ENCODE measurements at regions not wholly inside any gene's neighbourhood (a gene's known extent, or its start where the extent isn't known, plus 50 kb on each side); places are given as distances from the start of the nearest gene placed in this dataset.
"Not testable (repeated sequence)": the region's sequence is repeated elsewhere in the genome, so short reads cannot be mapped to it uniquely, and the experiment has no call there.

DNA sequence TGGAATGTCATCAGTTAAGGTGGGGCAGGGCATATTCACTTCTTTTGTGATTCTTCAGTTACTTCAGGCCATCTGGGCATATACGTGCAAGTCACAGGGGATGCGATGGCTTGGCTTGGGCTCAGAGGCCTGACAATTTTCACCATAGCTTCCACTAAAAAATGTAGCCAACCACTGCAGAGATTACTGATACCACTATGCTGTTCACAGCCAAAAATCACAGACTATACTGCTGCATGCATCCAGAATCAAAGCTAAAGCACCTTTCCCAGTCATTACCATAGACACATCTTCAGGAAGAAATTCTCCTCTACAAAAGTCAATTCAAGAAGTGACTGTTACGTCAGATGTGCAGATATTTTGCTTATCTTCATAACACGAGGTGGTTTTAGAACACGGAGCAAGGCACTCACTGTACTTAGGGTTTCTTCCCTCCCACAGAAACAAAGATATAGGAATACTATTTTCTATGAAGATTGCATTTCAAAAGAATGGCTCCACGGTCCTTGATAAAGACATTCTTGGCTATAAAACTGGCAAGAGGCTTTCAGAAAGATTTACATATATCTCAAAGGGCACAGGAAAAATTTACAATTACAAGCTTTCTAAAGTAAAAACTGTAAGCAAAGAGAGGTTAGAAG is 1556.6 kb upstream of the PRR20A start:
- no peak for DNase-seq

DNA sequence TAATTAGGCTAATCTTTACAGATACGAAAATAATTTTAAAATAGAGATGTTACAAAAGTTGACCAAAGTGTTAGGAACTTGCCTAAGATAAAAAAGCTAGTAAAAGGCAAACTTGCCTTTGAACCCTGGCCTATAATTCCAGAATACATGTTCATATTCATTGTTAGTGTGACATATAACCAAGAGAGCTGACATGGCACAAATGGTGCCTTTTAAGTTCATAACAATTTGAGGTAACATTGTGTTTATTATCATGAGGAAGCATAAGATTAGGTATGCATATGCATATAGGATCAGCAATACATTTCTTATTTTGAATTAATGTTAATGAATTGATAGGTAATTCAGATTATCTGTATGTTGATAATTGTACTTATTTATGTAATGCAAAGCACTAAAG is 1537.9 kb upstream of the PRR20A start:
- DNase-seq: no peak

DNA sequence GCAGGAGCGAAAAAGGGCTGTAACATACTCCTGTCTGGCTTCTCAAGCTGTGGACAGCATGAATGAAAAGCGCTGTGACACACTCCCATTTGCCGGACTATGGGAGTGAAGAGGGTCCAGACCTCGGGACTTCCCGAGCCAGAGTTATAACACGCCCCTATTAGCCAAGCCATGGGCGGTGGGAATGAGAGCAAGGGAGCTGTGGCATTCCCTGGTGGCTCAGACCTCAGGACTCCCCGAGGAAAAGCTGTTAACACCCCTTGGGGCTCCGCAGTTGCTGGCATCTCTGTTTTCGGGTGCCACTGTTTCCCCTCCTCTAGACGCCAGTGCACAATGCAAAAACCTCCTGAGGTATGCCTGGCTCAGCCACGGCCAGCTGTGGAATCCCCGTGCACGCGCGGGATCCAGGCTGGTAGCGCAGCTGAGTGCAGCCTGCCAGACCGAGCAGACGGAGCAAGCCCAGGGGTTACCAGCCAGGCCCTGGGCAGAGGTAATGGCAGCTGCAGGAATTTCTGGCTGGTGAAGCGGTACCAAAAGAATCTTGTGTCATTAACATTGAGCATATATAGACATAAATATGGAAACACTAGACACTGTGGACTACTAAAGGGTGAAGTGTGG is 1534.6 kb upstream of the PRR20A start:
- DNase-seq: no peak

DNA sequence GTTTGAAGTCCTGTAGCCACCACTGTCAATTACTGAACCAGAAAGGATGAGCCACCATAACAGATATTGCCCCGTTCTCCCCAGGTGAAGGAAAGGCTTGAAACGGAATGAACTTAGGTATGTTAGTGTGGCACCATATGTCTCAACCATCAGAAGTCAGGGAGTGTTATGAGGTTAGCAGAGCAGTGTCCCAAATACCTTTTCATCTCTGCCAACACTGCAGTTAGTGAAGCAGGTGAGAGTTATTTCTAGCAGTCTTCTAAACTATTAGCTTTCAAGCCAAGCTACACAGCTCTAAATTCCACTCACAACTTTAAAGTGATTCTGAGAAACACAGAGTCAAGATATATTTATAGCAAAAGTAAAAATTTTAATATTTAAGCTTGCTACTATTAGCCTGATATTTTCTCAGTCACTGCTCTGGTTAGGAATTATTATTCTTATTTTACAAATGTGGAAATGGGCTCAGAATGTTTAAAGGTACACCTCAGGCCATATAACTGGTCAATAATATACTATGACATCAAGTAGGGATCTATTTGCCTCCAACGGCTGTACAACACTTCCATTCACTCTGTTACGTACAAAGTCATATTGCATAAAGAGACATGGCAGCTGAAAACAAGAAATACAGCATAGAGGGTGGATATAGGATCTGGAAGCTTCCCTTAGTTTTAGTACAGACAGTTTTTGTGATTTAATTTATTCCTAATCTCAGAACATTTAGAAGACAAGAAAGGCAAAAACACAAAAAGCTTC is 1527.1 kb upstream of the PRR20A start:
- DNase-seq: no peak

DNA sequence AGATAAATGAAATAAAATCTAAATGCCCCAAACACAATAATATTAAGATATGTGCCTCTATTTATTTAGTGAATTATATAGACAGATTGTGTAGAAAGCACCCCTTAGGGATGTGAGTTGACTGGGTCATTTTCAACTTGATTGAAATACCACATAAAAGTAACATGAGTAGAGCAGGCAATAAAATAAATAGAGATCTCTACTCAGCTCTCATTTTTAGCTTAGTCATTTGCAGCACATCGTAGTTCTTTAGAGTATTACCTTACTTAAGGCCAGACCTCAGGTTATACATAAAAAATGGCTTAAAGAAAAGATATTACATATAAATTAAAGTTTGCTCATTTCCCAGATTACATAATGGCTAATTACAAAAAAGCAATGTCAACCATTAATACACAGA is 1525.6 kb upstream of the PRR20A start:
- DNase-seq: no peak

DNA sequence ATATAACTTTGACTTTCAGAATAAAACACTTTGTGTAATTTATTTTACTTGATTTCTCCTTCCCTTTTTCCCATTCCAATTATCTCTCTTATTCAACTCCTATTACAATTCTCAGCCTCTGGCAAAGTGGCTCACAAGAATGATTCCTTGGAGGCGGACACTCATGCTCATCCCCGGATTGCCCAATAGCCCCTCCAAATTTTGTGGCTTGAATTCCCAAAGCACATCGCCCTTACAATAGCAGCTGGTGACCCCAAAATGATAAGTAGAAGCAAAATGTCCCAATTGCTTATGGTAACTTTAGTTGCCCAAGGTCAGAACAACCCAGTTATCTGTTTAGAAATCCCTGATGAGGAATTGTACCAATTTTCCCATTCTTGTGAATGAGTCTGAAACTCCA is 1523.5 kb upstream of the PRR20A start:
- no peak for DNase-seq

DNA sequence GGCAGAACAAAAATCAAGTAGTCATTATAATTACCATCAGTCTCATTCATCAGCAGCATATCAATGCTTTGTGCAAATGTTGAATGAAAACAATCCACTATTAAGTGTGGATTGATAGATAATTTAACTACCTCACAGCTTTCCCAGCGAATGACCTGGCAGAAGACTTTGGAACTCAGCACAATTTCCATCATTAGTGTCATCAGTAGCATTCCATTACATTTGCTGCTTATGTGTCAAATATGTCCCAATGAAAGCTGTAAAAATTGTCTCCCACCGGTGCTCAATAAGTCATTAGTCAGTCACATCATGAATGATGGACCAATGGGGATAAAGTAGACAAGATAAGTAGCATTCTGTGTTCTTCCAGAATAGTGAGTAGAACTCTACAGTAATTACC is 1513.5 kb upstream of the PRR20A start:
- no peak for DNase-seq

DNA sequence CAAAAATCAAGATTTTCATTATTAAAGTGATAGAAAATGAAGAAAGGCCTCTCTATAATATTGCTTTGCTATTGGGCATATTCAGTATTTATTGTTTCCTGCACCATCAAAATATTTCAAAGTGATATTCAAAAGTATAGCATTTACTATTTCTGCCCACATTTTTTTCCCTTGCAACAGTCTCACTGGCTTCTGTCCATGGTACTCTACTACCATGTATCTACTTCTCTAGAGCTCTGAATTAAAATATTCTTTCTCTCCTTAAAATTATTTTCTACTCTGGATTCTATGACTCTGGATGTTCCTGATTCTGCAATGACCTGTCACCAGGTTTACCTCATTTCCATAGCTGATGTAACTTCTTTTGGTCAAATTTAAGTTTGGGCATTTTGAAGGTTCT is 1508.3 kb upstream of the PRR20A start:
- no peak for DNase-seq

DNA sequence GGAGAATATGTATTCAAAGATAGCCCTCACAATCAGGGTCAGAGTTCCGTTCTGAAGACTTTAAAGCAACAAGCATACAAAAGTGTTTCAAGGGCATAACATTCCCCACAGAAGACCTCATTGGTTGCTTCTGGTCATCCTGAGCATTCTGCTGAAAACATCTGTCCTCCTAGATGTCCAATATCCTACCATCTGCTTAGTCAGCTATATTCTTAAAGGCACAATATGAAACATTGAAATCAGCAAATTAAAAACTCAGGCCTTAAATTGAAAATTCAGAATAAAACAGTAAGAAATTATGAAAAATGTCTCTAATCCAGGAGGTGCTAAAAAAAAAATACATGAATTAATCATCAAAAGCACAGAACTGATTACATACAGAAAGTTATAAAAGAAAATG is 1491.2 kb upstream of the PRR20A start:
- DNase-seq: no peak

DNA sequence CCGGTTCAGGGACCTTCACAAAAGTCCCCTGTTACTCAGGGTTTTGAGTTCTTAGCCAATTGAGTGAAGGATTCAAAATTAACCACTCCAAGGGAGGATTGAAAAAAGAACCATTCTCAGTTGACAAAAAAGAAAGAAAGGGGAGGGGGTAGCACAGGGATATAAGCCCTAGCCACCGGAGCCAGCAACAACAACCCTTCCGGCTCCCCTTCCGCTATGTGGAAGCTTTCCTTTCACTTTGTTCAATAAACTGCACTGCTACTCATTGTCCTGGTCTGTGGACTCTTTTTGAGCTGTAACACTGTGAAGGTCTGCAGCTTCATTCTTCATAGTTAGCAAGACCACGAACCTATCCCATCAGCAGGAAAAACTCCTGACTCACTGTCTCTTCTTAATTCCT is 1488.1 kb upstream of the PRR20A start:
- DNase-seq: no peak

DNA sequence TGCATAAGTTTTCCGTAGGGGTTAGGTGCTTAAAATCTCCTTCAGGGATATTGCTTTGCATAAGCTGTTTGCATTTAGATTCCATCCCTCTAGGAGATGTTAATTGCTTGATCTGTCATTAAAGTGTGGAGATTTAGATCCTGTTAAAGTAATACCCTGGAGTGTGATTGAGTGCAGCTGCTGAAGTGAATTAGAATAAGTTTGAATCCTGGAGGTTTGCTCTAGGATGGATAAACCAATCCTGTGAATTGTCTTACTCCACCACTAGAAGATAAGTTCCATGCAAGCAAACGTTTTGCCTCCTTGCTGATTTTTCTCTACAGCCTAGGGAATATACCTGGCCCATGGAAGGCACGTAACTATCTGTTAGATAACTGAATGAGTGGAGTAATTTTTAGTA is 1487.2 kb upstream of the PRR20A start:
- no peak for DNase-seq

DNA sequence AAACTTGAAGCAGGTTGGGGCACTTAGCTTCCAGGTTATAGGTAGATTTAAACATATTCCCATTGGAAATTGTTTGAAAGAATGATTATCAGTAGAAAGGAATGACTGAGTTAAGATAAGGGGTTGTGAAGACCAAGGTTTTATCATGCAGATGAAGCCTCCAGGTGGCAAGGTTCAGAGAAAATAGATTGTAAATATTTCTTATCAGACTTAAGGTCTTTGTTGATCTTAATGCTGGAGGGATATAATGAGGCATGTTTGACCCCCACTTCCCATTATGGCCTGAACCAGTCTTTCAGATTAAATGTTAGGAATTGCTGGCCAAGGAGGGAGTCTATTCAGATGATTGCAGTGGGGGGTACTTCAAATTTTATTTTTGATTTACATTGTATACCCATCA is 1486.5 kb upstream of the PRR20A start:
- no peak for DNase-seq

DNA sequence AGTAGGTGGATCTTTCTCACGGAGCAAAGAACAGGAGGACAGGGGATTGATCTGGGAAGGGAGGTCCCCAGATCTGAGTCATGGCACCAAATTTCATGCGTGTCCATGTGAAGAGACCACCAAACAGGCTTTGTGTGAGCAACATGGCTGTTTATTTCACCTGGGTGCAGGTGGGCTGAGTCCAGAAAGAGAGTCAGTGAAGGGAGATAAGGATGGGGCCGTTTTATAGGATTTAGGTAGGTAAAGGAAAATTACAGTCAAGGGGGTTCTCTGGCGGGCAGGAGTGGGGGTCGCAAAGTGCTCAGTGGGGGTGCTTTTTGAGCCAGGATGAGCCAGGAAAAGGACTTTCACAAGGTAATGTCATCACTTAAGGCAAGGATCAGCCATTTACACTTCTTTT is 1480.5 kb upstream of the PRR20A start:
- not testable (repeated sequence) for DNase-seq

DNA sequence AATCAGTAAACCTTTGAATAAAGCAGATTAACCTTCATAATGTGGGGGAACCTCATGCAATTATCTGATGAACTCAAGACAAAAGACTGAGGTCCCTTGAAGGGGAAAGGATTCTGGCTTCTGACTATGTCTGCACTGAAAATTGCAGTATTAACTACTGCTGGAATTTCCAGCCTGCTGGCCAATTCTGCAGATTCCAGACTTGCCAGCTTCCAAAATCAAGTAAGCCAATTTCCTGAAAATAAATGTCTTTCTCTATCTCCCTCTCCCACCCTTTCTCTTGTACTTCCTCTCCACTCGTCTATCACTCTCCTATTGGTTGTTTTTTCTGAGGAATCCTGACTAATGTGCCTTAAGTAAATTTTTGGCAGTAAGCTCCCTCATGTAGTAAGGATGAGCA is 1479.9 kb upstream of the PRR20A start:
- DNase-seq: no peak

DNA sequence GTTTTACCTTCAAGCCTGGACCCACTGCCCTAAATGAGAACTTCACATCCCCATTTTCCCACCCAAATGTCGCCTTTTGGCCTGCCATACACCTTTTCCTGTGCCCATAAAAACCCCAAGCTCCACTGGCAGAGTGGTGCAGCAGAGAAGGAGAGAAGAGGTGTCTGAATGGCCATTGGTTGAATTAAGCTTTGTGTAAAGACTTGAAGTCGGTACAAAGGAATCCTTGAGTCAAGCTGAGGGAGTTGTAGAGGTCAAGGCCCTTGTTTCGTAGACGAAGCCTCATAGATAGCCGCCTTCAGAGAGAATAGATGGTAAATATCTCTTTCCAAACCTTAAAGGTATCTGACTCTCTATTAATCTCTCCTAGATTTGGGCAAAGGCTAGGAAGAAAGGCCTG is 1479.2 kb upstream of the PRR20A start:
- DNase-seq: no peak

DNA sequence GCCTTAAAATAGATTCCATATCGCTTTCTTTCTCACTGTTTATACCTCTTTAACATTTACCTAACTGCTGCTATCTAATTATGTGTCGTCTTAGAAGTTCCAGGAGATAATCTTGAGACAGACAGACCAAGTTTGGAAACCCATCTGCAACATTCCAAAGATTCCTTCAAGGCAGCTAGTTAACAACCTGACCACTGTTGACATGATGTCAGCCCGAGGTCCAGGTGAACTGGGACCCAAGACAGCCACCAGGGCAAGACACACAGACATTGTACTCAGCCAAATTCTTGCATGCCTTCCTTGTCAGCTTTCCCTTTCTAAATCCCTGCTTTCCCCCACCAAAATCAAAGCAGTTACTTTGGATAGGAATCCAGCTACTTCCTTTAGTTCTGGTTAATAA is 1476.5 kb upstream of the PRR20A start:
- no peak for DNase-seq

DNA sequence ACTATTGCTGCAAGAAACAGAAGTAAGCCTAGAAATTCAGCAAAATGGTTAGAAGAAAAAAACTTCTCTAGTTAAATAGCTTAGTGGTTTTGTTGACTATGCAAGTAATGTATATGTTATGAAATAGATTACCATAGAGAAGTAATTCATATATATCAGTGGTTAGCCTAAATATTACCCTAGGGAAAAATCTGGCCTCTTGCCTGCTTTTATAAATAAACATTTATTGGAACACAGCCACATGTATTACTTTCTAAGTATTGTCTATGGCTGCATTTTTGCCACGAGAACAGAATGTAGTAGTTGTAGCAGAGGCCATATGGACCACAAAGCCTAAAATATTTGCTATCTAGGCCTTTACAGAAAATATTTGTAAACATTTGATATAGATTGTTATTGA is 1471.7 kb upstream of the PRR20A start:
- no peak for DNase-seq

DNA sequence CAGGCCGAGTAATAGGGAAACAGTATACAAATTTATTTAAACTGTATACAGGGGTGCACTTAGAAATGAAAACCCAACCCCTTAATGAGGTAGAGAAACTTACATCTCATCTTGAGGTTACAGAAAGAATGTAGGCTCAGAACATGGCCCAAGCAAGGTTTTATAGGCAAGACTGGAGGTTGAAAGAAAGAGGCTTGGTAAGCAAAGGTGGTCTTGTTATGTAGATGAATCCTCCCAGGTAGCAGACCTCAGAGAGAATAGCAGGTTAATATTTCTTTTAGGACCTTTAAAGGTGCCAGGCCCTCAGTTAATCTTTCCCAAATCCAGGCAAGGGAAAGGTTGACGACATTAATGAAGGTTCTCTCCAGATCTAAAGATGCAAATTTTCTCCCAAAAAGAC is 1466.8 kb upstream of the PRR20A start:
- DNase-seq: no peak

DNA sequence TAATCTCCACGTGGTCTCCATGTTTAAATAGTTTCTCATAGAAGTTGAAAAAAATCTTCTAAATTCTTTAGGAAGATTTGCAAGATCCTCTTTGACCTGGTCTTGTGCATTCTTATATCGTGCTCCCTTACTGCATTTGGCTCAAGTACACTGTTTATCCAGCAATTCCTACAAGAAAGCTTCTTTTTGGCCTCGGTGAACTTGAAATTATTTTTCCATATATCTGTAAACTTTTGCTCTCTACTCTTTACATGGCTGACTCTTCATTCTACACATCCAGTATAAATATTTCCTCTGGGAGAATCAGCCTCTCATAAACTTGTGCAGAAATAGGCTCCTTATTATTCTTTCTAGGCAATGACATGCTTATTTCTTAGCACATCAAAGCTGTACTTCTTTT is 1457.9 kb upstream of the PRR20A start:
- no peak for DNase-seq

DNA sequence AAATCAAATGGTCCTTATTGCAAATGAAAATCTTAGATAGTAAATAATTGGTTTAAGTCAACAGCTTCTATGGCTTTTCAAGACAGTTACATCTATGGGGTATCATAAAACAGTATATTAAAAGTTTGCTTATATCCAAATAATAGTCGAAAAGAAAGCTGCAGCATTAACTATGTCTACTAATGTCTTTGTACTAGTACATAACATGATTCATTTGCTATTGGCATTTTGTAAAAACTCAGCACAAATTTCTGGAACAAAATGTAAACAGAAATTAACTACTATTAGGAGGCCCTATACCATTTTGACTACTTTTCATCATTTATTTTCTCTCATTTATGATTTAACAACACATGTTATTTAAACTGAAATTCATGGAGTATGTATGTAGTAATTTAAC is 1435.2 kb upstream of the PRR20A start:
- no peak for DNase-seq

DNA sequence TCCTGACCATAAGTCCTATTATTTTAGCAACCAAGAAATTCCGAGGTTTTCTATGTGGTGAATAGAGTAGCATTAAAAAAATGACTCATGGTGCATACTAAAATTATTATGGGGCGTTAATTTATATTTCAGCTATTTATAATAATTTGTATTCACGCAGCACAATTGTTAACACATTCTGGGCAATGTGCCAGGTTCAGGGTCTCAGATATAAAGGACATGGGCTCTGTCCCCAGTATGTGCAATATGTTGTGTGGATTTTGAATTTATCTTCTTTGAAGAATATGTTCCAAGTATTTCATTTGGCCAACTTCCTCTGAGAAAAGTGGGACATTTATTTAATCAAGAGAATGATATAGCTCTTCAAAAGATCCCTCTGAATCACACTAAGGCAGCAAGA is 1434.7 kb upstream of the PRR20A start:
- no peak for DNase-seq

DNA sequence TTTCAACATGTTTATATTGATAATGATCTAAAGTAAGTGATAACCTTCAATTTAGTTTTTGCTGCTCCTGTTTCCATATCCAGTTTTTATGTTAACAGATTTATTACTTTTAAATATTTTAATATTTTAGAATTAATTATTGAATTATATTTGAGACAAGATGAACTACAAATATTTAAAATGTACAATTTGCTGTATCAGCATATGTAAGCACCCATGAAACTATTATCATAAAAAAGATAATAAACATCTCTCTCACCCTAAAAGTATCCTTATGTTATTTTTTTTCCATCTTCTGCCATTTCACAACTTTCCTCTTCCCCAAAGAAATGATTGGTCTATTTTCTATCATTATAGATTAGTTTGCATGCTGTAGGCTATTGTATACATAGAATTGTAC is 1426.6 kb upstream of the PRR20A start:
- DNase-seq: no peak

DNA sequence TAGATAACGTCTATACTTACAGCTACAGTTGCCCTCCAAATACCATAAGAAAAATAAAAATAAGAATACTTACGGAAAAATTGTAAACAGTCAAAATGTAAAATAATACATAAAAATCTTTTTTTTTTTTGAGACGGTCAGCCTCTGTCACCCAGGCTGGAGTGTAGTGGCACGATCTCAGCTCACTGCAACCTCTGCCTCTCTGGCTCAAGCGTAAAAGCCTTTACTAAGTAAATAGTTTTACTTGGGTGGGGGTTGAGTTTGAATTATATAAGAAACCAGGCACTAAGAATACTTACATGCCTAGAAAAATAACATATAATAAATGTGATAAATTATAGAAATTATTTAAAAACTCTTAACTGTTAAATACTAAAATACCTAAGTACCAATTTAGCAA is 1413.0 kb upstream of the PRR20A start:
- no peak for DNase-seq

DNA sequence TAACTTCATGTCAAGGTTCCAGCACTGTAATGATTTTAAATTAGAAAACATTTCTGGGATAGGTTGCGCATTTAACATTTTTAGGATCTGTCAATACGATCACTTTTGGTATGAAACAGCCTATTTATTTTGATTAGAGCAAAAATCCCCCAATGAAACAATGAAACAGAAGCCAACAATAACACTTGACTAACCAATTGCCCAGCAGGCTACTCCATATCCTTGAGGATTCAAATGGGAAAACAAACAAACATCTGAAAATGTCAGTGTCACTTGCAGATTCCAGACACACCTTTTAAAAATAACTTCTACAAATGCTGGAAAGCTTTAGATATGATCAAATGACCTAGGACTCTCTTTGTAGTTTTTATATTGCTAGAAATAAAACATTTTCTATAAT is 1412.5 kb upstream of the PRR20A start:
- no peak for DNase-seq

Data from fibroblast of skin of scalp (primary cell).